HL-60 (cell line): ENCODE measurements at regions not wholly inside any gene's neighbourhood (a gene's known extent, or its start where the extent isn't known, plus 50 kb on each side); places are given as distances from the start of the nearest gene placed in this dataset.

ENCODE experiments used
- GABPA ChIP-seq: IDR thresholded peaks from 2 replicates; pipeline ENCODE4 v1.6.1; 2012; ENCODE audit warnings: low read depth
- POLR2AphosphoS5 ChIP-seq: IDR thresholded peaks from 2 replicates; pipeline ENCODE4 v1.6.1; 2012; ENCODE audit warnings: low read depth
- SPI1 ChIP-seq: IDR thresholded peaks from 2 replicates; pipeline ENCODE4 v1.6.1; 2012; ENCODE audit warnings: low read depth, mild to moderate bottlenecking, borderline replicate concordance
- TF ChIP-seq, protein P1 (sequence below): IDR thresholded peaks from one replicate; pipeline ENCODE4 v1.5.1; 2011; ENCODE audit warnings: low read length, control low read depth, inconsistent platforms; ENCODE audit not compliant: insufficient read depth
- TF ChIP-seq, protein P2 (sequence below): IDR thresholded peaks from 2 replicates; pipeline ENCODE4 v1.6.1; 2012; ENCODE audit warnings: low read depth; ENCODE audit not compliant: insufficient replicate concordance

DNA sequence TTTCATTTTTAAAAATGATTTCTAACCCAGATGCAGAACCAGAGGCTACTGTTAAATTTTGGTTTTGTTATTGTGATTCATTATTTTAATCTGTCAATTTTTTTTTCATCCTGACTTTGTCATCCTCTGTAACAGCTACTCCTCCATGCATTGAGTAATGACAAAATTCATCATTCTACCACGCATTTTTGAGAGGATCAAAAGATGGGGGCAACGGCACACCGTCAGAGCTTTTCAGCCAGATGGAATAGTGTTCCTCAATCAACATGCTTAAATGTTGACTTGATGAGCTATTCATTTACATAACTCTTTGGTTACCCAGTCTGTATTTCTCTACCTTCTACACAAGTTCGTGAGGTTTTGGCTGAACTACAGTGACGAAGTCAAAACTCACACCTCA, 486.3 kb downstream of the EFNB2 start:
- TF ChIP-seq, protein P1, sequence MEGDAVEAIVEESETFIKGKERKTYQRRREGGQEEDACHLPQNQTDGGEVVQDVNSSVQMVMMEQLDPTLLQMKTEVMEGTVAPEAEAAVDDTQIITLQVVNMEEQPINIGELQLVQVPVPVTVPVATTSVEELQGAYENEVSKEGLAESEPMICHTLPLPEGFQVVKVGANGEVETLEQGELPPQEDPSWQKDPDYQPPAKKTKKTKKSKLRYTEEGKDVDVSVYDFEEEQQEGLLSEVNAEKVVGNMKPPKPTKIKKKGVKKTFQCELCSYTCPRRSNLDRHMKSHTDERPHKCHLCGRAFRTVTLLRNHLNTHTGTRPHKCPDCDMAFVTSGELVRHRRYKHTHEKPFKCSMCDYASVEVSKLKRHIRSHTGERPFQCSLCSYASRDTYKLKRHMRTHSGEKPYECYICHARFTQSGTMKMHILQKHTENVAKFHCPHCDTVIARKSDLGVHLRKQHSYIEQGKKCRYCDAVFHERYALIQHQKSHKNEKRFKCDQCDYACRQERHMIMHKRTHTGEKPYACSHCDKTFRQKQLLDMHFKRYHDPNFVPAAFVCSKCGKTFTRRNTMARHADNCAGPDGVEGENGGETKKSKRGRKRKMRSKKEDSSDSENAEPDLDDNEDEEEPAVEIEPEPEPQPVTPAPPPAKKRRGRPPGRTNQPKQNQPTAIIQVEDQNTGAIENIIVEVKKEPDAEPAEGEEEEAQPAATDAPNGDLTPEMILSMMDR, result no peak
- TF ChIP-seq POLR2AphosphoS5 (no peak), GABPA (no peak), SPI1 (no peak)
- TF ChIP-seq, protein P2, sequence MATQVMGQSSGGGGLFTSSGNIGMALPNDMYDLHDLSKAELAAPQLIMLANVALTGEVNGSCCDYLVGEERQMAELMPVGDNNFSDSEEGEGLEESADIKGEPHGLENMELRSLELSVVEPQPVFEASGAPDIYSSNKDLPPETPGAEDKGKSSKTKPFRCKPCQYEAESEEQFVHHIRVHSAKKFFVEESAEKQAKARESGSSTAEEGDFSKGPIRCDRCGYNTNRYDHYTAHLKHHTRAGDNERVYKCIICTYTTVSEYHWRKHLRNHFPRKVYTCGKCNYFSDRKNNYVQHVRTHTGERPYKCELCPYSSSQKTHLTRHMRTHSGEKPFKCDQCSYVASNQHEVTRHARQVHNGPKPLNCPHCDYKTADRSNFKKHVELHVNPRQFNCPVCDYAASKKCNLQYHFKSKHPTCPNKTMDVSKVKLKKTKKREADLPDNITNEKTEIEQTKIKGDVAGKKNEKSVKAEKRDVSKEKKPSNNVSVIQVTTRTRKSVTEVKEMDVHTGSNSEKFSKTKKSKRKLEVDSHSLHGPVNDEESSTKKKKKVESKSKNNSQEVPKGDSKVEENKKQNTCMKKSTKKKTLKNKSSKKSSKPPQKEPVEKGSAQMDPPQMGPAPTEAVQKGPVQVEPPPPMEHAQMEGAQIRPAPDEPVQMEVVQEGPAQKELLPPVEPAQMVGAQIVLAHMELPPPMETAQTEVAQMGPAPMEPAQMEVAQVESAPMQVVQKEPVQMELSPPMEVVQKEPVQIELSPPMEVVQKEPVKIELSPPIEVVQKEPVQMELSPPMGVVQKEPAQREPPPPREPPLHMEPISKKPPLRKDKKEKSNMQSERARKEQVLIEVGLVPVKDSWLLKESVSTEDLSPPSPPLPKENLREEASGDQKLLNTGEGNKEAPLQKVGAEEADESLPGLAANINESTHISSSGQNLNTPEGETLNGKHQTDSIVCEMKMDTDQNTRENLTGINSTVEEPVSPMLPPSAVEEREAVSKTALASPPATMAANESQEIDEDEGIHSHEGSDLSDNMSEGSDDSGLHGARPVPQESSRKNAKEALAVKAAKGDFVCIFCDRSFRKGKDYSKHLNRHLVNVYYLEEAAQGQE, result no peak
